A549 (cell line): ENCODE measurements at regions not wholly inside any gene's neighbourhood (a gene's known extent, or its start where the extent isn't known, plus 50 kb on each side); places are given as distances from the start of the nearest gene placed in this dataset.

Experiments
- ATAC-seq, 2 experiments: fragments of 200-7000 bp in 1 of 2; fragments of >200 bp in 1 of 2; cut with Nextera tagmentation in 1 of 2; cut with Tn5 transposase in 1 of 2; 3 replicates each; pipeline versions ENCODE4 v1.8.0 to v1.9.1; 2018 to 2020; ENCODE audit warnings: mild to moderate bottlenecking in 1 of 2, moderate library complexity in 1 of 2
- CTCF ChIA-PET: fragments of 300-600 bp; sonication (Branson Sonifier 250); formaldehyde crosslinking; extraction: SDS; loops from one replicate; lab custom pipeline; 2021; ENCODE audit warnings: antibody characterized with exemption, inconsistent platforms; lab: Yijun Ruan, JAX
- POLR2A ChIA-PET: fragments of 350-600 bp; formaldehyde crosslinking; extraction: SDS; loops from one replicate; lab custom pipeline; 2021; ENCODE audit warnings: antibody characterized with exemption, inconsistent platforms; lab: Yijun Ruan, JAX
- DNase-seq, 2 experiments: peaks; one replicate each; pipeline versions ENCODE4 v3.0.0 to v3.0.0-alpha.2; 2011 to 2016; ENCODE audit warnings: low read depth in 1 of 2, low spot score in 1 of 2
- FAIRE-seq: peaks from 2 replicates; lab custom pipeline; 2011; peaks lifted over from hg19 to GRCh38; lab: Jason Lieb, UNC
- H3K27ac ChIP-seq, 2 experiments: fragments of >200 bp; sonication (Bioruptor Twin); formaldehyde crosslinking; 3 replicates each; pipeline ENCODE4 v1.5.1; 2016 to 2017
- H3K4me1 ChIP-seq: fragments of >200 bp; sonication (Bioruptor Twin); formaldehyde crosslinking; 3 replicates; pipeline ENCODE4 v1.6.1; 2016
- H3K4me2 ChIP-seq: fragments of >200 bp; sonication (Bioruptor Twin); formaldehyde crosslinking; 3 replicates; pipeline ENCODE4 v1.6.1; 2016
- H3K4me3 ChIP-seq: fragments of >200 bp; sonication (Bioruptor Twin); formaldehyde crosslinking; 3 replicates; pipeline ENCODE4 v1.5.1; 2016
- H3K9me3 ChIP-seq: fragments of >200 bp; sonication (Bioruptor Twin); formaldehyde crosslinking; 3 replicates; pipeline ENCODE4 v1.6.1; 2016
- BCL3 ChIP-seq: fragments of >200 bp; sonication (Bioruptor Twin); formaldehyde crosslinking; IDR thresholded peaks from 3 replicates; pipeline ENCODE4 v1.6.1; 2016
- CTCF ChIP-seq: fragments of >200 bp; sonication (Bioruptor Twin); formaldehyde crosslinking; IDR thresholded peaks from 3 replicates; pipeline ENCODE4 v1.5.1; 2016
- E2F6 ChIP-seq: IDR thresholded peaks from 2 replicates; pipeline ENCODE4 v1.6.1; 2012; ENCODE audit warnings: low read depth, borderline replicate concordance
- EHF ChIP-seq: fragments of 250-450 bp; sonication (Bioruptor Pico); IDR thresholded peaks from 2 replicates; pipeline ENCODE4 v1.5.0; 2020; ENCODE audit warnings: mild to moderate bottlenecking
- ELK1 ChIP-seq: fragments of 150-350 bp; IDR thresholded peaks from 2 replicates; pipeline ENCODE4 v1.6.1; 2014; ENCODE audit warnings: low read depth, mild to moderate bottlenecking, low read length
- ESRRA ChIP-seq: fragments of 150-350 bp; IDR thresholded peaks from 2 replicates; pipeline ENCODE4 v1.6.1; 2014; ENCODE audit warnings: mild to moderate bottlenecking, low read length, borderline replicate concordance
- HDAC2 ChIP-seq: fragments of 200-600 bp; sonication (generic); IDR thresholded peaks from 2 replicates; pipeline ENCODE4 v1.6.1; 2016
- HEYL ChIP-seq: fragments of 250-450 bp; sonication (Bioruptor Pico); IDR thresholded peaks from 2 replicates; pipeline ENCODE4 v1.8.0; 2021; ENCODE audit warnings: mild to moderate bottlenecking, moderate library complexity
- HMGXB4 ChIP-seq: fragments of 250-450 bp; sonication (Bioruptor Pico); IDR thresholded peaks from 2 replicates; pipeline ENCODE4 v1.5.0; 2021; ENCODE audit warnings: mild to moderate bottlenecking, moderate library complexity, borderline replicate concordance
- HOXA7 ChIP-seq: fragments of 250-450 bp; sonication (Bioruptor Pico); IDR thresholded peaks from 2 replicates; pipeline ENCODE4 v1.5.0; 2020; ENCODE audit warnings: mild to moderate bottlenecking, moderate library complexity
- JUNB ChIP-seq: fragments of >200 bp; sonication (Bioruptor Twin); formaldehyde crosslinking; IDR thresholded peaks from 2 replicates; pipeline ENCODE4 v1.6.1; 2016
- KDM1A ChIP-seq: fragments of 200-600 bp; sonication (generic); IDR thresholded peaks from 2 replicates; pipeline ENCODE4 v1.6.1; 2016; ENCODE audit warnings: low read depth, mild to moderate bottlenecking
- MAFK ChIP-seq: fragments of 450-650 bp; IDR thresholded peaks from 2 replicates; pipeline ENCODE4 v1.6.1; 2014; ENCODE audit not compliant: partially characterized antibody
- NPAS2 ChIP-seq: fragments of 250-450 bp; sonication (Bioruptor Pico); IDR thresholded peaks from 2 replicates; pipeline ENCODE4 v1.8.0; 2022; ENCODE audit warnings: mild to moderate bottlenecking, moderate library complexity, borderline replicate concordance
- PBX3 ChIP-seq: IDR thresholded peaks from 2 replicates; pipeline ENCODE4 v1.6.1; 2012
- PHF8 ChIP-seq: fragments of 200-600 bp; sonication (generic); IDR thresholded peaks from 2 replicates; pipeline ENCODE4 v1.6.1; 2016; ENCODE audit warnings: low read depth, mild to moderate bottlenecking, antibody characterized with exemption, moderate library complexity, borderline replicate concordance
- POLR2A ChIP-seq: IDR thresholded peaks from 2 replicates; pipeline ENCODE4 v1.6.1; 2012; ENCODE audit warnings: mild to moderate bottlenecking, low read length
- RAD21 ChIP-seq, 2 experiments: fragments of >200 bp in 1 of 2; sonication (Bioruptor Twin) in 1 of 2; formaldehyde crosslinking in 1 of 2; IDR thresholded peaks in 1 of 2; conservative IDR thresholded peaks in 1 of 2; 2 replicates in 1 of 2; 3 replicates in 1 of 2; pipeline ENCODE4 v1.6.1; 2012 to 2018; ENCODE audit warnings: inconsistent platforms in 1 of 2
- RCOR1 ChIP-seq: fragments of 150-350 bp; IDR thresholded peaks from 2 replicates; pipeline ENCODE4 v1.6.1; 2014; ENCODE audit warnings: antibody characterized with exemption, low read length, low read depth
- ZFP36 ChIP-seq: fragments of 450-650 bp; IDR thresholded peaks from 2 replicates; pipeline ENCODE4 v1.6.1; 2014; ENCODE audit warnings: borderline replicate concordance; ENCODE audit not compliant: partially characterized antibody
- ZNF302 ChIP-seq: fragments of 250-450 bp; sonication (Bioruptor Pico); IDR thresholded peaks from 2 replicates; pipeline ENCODE4 v1.9.0; 2021; ENCODE audit warnings: inconsistent platforms, mild to moderate bottlenecking, moderate library complexity
- WGBS: methylation state at CpG from one replicate; pipeline ENCODE4 v1.1.6; 2017; ENCODE audit errors: missing lambda C conversion rate; 5-methylcytosine and 5-hydroxymethylcytosine counted together

GRCh38 chr1:172727275-172727857 is 68.5 kb downstream of the FASLG start:
- Histone ChIP-seq H3K4me3 (no peak overlapping the region), H3K27ac (no peak overlapping the region), H3K4me2 (no peak overlapping the region), H3K4me1 (no peaks in the 10 kb centered on the region), H3K9me3 (peaks cover 15% of the 10 kb centered on the region; the same call in 2 of the 3 replicates)
- ChIA-PET CTCF (interaction anchor here (0.6 to 3.3 kb wide), 7 partner anchors 8 to 1093 kb away, joined by 3 to 13 read pairs (median 4); no protein-coding TSS in a partner anchor), POLR2A (interaction anchor here (0.6 kb wide), 1 partner anchor 245 kb away, joined by 3 read pairs; no protein-coding TSS in a partner anchor)
- 84% methylated on average over 5 of the region's 7 CpGs for WGBS
- peak; percentile 13 to 40; a peak in 3 of 6 replicates for ATAC-seq
- FAIRE-seq: no peak
- no peak for TF ChIP-seq HDAC2
- no peak for TF ChIP-seq ZNF302 (CRISPR knock-in tag)
- TF ChIP-seq KDM1A: no peak
- no peak for TF ChIP-seq PBX3
- TF ChIP-seq E2F6: no peak
- no peak for TF ChIP-seq JUNB
- TF ChIP-seq CTCF: no peak
- TF ChIP-seq EHF (CRISPR knock-in tag): no peak
- TF ChIP-seq ESRRA: no peak
- TF ChIP-seq HOXA7 (CRISPR knock-in tag): no peak
- TF ChIP-seq RCOR1: no peak
- no peak for TF ChIP-seq NPAS2
- TF ChIP-seq HMGXB4 (CRISPR knock-in tag): no peak
- no peak for TF ChIP-seq ZFP36
- TF ChIP-seq POLR2A: no peak
- no peak for TF ChIP-seq HEYL (CRISPR knock-in tag)
- DNase-seq: no peak

- DNase-seq: peak in 1 of 2 experiments; percentile 82
- no peak for FAIRE-seq
- peak; percentile 54 to 92; a peak in 4 of 6 replicates for ATAC-seq
- no peak overlapping the region for H3K4me3 ChIP-seq
- POLR2A ChIA-PET: no interaction called here
- CTCF ChIA-PET: interaction anchor here (0.5 to 3.3 kb wide), 7 partner anchors 9 to 1102 kb away, joined by 3 to 13 read pairs (median 3); no protein-coding TSS in a partner anchor
- H3K4me2 ChIP-seq: no peak overlapping the region
- H3K27ac ChIP-seq: no peak overlapping the region
- H3K4me1 ChIP-seq: no peaks in the 10 kb centered on the region
- 100% methylated on average over 1 of the region's 1 CpG for WGBS
- peaks cover 15% of the 10 kb centered on the region; the same call in 2 of the 3 replicates for H3K9me3 ChIP-seq
- no peak for TF ChIP-seq PBX3
- TF ChIP-seq E2F6: no peak
- TF ChIP-seq MAFK: peak; percentile 76
- TF ChIP-seq RAD21 (conservative IDR thresholded peaks at IDR 0.05 in 1 of 2, IDR thresholded peaks at IDR 0.05 in 1 of 2): peak in 1 of 2 experiments; percentile 64; a peak in 2 of 5 replicates
- peak; percentile 28 for TF ChIP-seq CTCF
- TF ChIP-seq HOXA7 (CRISPR knock-in tag): no peak
- TF ChIP-seq HDAC2: no peak
- no peak for TF ChIP-seq PHF8
- no peak for TF ChIP-seq BCL3
- TF ChIP-seq NPAS2: no peak
- TF ChIP-seq ELK1: no peak
- no peak for TF ChIP-seq EHF (CRISPR knock-in tag)
Measured at GRCh38 chr1:172727956-172728603, 69.2 kb downstream of the FASLG start.
